Tibial nerve (tissue), 4 donors: ENCODE measurements at regions not wholly inside any gene's neighbourhood (a gene's known extent, or its start where the extent isn't known, plus 50 kb on each side); places are given as distances from the start of the nearest gene placed in this dataset.

Source experiments
- DNase-seq, 2 donors: peaks; one replicate each; pipeline ENCODE4 v3.0.0-alpha.2; 2019; ENCODE audit warnings: low spot score in 2 of 2
- H3K27ac ChIP-seq, 4 donors: fragments of 200-600 bp; sonication (generic) in 3 of 4; one replicate each; pipeline ENCODE4 v1.5.1; 2017 to 2019; ENCODE audit warnings: mild to moderate bottlenecking in 1 of 4
- H3K27me3 ChIP-seq, 2 donors: fragments of 200-600 bp; sonication (generic) in 1 of 2; one replicate each; pipeline versions ENCODE4 v1.5.1 to v1.6.0; 2017 to 2019
- H3K36me3 ChIP-seq, 3 donors: fragments of 200-600 bp; sonication (generic); one replicate each; pipeline ENCODE4 v1.5.1; 2018 to 2019
- H3K4me1 ChIP-seq, 4 donors: fragments of 200-600 bp; sonication (generic) in 3 of 4; one replicate each; pipeline ENCODE4 v1.5.1; 2017 to 2019
- H3K4me3 ChIP-seq, 4 donors: fragments of 200-600 bp; sonication (generic) in 3 of 4; one replicate each; pipeline ENCODE4 v1.5.1; 2017 to 2019; ENCODE audit warnings: mild to moderate bottlenecking in 1 of 4, moderate library complexity in 1 of 4
- H3K9me3 ChIP-seq, 4 donors: fragments of 200-600 bp; sonication (generic) in 3 of 4; one replicate each; pipeline ENCODE4 v1.5.1; 2017 to 2019
- CTCF ChIP-seq, 5 experiments: fragments of 200-600 bp in 3 of 5; fragments of 450-650 bp in 2 of 5; sonication (generic) in 3 of 5; IDR thresholded peaks; one replicate each; pipeline ENCODE4 v1.5.1; 2016 to 2019; ENCODE audit warnings: antibody characterized with exemption in 5 of 5, mild to moderate bottlenecking in 3 of 5, moderate library complexity in 2 of 5
- EP300 ChIP-seq, 2 donors: sonication (generic); formaldehyde crosslinking; IDR thresholded peaks; one replicate each; pipeline ENCODE4 v1.6.1; 2017; ENCODE audit warnings: antibody characterized with exemption in 2 of 2, mild to moderate bottlenecking in 1 of 2
- POLR2A ChIP-seq, 2 donors: fragments of 450-650 bp; IDR thresholded peaks; one replicate each; pipeline ENCODE4 v1.6.1; 2017; ENCODE audit warnings: antibody characterized with exemption in 2 of 2, mild to moderate bottlenecking in 2 of 2, moderate library complexity in 2 of 2
- WGBS, 2 donors: methylation state at CpG; one replicate each; pipeline ENCODE4 v1.1.5; 2018; 5-methylcytosine and 5-hydroxymethylcytosine counted together

GRCh38 chr5:173717959-173718358 lies 101.5 kb upstream of the BOD1 start:
- no peak for DNase-seq

GRCh38 chr5:173718469-173718868 lies 102.0 kb upstream of the BOD1 start:
- no peak for DNase-seq
- TF ChIP-seq POLR2A (IDR thresholded peaks at IDR 0.05): no peak
- TF ChIP-seq CTCF (IDR thresholded peaks at IDR 0.05): no peak
- no peak for TF ChIP-seq EP300 (IDR thresholded peaks at IDR 0.05)
- H3K4me3 ChIP-seq: no peak overlapping the region
- peaks cover 0 to 8% (median 0%) of the 10 kb centered on the region in 4 donors for H3K4me1 ChIP-seq
- no peak overlapping the region for H3K27ac ChIP-seq
- 76 to 85% methylated on average over 8 to 10 of the region's 10 CpGs for WGBS, 2 donors
- H3K27me3 ChIP-seq: no peaks in the 10 kb centered on the region
- H3K36me3 ChIP-seq: no peaks in the 10 kb centered on the region
- no peaks in the 10 kb centered on the region for H3K9me3 ChIP-seq

More at GRCh38 chr5:173717959-173718358, 101.5 kb upstream of the BOD1 start:
- no peaks in the 10 kb centered on the region for H3K36me3 ChIP-seq
- no peaks in the 10 kb centered on the region for H3K27me3 ChIP-seq
- TF ChIP-seq EP300 (IDR thresholded peaks at IDR 0.05): no peak
- TF ChIP-seq CTCF (IDR thresholded peaks at IDR 0.05): no peak
- no peak for TF ChIP-seq POLR2A (IDR thresholded peaks at IDR 0.05)
- H3K4me1 ChIP-seq: peaks cover 0 to 8% (median 0%) of the 10 kb centered on the region in 4 donors
- 62 to 74% methylated on average over 10 of the region's 10 CpGs for WGBS, 2 donors
- H3K9me3 ChIP-seq: no peaks in the 10 kb centered on the region
- H3K4me3 ChIP-seq: no peak overlapping the region
- no peak overlapping the region for H3K27ac ChIP-seq

- H3K4me1 ChIP-seq: peaks cover 0 to 8% (median 0%) of the 10 kb centered on the region in 4 donors
- TF ChIP-seq POLR2A (IDR thresholded peaks at IDR 0.05): no peak
- TF ChIP-seq CTCF (IDR thresholded peaks at IDR 0.05): no peak
- no peak for TF ChIP-seq EP300 (IDR thresholded peaks at IDR 0.05)
- no peaks in the 10 kb centered on the region for H3K27me3 ChIP-seq
- WGBS, 2 donors: 42 to 66% methylated on average over 9 to 10 of the region's 10 CpGs
- no peaks in the 10 kb centered on the region for H3K36me3 ChIP-seq
- peak in 1 of 2 donors; percentile 15 for DNase-seq
- H3K9me3 ChIP-seq: no peaks in the 10 kb centered on the region
- H3K4me3 ChIP-seq: no peak overlapping the region
- no peak overlapping the region for H3K27ac ChIP-seq
Measured at GRCh38 chr5:173719731-173720082, 103.3 kb upstream of the BOD1 start.

- no peak for TF ChIP-seq EP300 (IDR thresholded peaks at IDR 0.05)
- no peak for TF ChIP-seq POLR2A (IDR thresholded peaks at IDR 0.05)
- TF ChIP-seq CTCF (IDR thresholded peaks at IDR 0.05): no peak
- Histone ChIP-seq H3K27me3 (no peaks in the 10 kb centered on the region), H3K4me1 (peaks cover 0 to 8% (median 0%) of the 10 kb centered on the region in 4 donors), H3K27ac (no peak overlapping the region), H3K4me3 (no peak overlapping the region), H3K36me3 (no peaks in the 10 kb centered on the region), H3K9me3 (no peaks in the 10 kb centered on the region)
- 59 to 72% methylated on average over 8 of the region's 8 CpGs for whole genome bisulfite sequencing, 2 donors
- no peak for DNase-seq
Measured at GRCh38 chr5:173720286-173720952, 104.0 kb upstream of the BOD1 start.

GRCh38 chr5:173720953-173721600 lies 104.6 kb upstream of the BOD1 start:
- peaks cover 0 to 4% (median 1%) of the 10 kb centered on the region in 4 donors for H3K9me3 ChIP-seq
- no peak overlapping the region for H3K27ac ChIP-seq
- H3K27me3 ChIP-seq: no peaks in the 10 kb centered on the region
- H3K4me3 ChIP-seq: no peak overlapping the region
- H3K36me3 ChIP-seq: no peaks in the 10 kb centered on the region
- WGBS, 2 donors: 62 to 65% methylated on average over 7 of the region's 7 CpGs
- H3K4me1 ChIP-seq: peaks cover 0 to 8% (median 0%) of the 10 kb centered on the region in 4 donors
- TF ChIP-seq POLR2A (IDR thresholded peaks at IDR 0.05): no peak
- TF ChIP-seq EP300 (IDR thresholded peaks at IDR 0.05): no peak
- no peak for TF ChIP-seq CTCF (IDR thresholded peaks at IDR 0.05)
- DNase-seq: no peak
